ENCODE measurements at regions not wholly inside any gene's neighbourhood (a gene's known extent, or its start where the extent isn't known, plus 50 kb on each side); places are given as distances from the start of the nearest gene placed in this dataset.
"Not testable (repeated sequence)": the region's sequence is repeated elsewhere in the genome, so short reads cannot be mapped to it uniquely, and the experiment has no call there.

DNA sequence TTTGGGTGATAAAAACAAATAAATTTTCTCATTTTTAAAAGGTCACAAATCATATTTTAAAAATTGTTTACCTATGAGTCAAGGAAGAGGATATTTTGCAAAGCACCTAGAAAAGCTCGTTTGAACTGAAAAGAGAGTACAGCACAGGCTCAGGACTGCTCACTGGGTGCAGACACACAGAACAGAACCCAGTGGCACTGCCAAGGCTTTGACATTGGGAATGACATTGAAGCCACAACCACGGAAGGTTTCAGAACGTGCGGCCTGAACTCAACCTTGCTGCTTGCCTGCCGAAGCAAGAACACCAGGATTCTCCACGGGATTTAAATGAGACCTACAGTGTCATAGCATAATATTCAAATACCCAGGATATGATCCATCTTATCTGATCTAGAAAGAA, 597.1 kb upstream of the B3GAT1 start:
- DNase-seq: no peak

DNA sequence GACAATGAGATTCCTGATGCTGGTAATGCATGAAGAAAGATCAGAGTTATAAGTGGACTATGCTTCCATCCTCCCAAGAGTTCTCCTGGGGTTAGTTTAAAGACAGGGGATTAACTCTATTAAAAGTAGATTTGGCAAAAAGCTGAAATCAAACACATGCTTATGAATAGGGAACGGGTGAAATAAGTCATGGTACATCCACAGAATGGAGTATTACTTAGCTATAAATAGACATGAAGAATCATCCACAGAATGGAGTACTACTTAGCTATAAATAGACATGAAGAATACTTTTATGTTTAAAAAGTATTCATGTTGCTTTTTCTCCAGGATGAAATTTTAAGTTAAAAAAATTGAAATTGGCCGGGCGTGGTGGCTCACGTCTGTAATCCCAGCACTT, 596.4 kb upstream of the B3GAT1 start:
- DNase-seq: no peak

DNA sequence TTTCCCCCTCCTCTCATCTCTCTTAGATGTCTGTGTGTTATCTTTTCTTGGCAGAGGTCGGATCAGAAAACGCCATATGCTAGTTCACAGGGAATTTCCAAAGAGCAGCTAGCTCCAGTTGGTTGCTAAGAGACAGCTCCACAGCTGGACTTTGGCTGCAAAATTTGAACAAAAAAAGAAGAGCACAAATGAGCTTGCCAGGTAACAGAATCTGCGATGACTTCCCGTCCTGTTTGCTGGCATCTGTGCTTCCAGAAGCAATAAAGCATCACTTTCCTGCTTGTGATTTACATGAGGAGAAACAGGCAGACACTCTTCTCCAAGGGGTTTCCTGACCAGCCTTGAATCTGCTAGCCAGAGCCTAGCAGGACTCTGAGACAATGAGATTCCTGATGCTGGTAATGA, 596.0 kb upstream of the B3GAT1 start:
- no peak for DNase-seq

DNA sequence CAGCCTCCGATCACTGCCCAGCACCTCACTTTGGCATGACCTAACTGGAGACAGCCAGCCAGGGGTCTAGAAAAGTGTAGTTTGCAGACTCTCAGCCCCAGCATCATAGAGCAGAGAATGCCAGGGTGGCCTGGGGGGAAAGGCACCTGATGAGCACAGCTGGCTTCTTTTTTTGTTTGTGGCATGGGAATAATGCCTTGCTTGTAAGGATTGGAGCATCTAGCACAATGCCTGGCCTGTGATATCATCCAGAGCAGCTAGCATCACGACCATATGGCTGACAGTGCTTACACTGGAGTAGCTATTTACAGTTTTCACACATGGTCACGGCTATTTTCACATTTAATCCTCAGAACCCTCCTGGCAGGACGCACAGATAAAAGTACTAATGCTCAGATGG, 594.8 kb upstream of the B3GAT1 start:
- no peak for DNase-seq

DNA sequence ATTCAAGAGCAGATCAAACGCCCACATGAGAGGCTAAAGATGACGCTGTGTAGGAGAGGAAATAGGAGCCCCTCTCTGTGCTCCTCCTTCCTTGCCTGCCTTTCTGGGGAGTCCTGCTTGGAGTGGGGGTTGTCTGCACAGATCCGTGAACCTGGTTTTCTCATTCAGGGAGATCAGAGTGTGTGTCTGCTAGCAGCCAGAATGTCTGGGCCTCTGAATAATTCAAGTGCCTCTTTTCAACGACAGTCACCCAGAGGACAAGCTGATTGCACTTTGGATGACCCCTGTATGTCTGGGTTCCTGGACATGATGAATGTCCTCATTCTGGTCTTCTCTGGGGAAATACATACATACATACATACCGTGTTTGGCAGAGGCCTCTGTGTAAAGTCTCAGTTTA, 592.5 kb upstream of the B3GAT1 start:
- no peak for DNase-seq

DNA sequence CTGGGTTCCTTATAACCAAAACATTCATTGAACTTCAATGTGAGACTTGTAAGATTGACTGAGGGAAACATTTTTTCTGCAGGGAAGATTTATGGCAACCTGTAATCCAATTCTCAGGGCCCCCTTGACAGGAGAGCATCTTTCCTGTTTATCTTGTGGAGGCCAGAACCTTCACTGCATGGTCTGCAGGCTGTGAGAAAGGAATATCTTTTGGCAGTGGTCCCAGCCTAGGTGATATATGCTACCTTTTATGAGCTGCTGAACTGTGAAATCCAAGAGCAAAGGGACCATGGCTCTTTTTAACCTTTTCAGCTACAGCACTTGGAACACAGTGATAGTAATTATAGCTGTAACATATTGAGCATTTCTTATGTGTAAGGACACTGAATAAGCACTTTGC, 590.2 kb upstream of the B3GAT1 start:
- no peak for DNase-seq

DNA sequence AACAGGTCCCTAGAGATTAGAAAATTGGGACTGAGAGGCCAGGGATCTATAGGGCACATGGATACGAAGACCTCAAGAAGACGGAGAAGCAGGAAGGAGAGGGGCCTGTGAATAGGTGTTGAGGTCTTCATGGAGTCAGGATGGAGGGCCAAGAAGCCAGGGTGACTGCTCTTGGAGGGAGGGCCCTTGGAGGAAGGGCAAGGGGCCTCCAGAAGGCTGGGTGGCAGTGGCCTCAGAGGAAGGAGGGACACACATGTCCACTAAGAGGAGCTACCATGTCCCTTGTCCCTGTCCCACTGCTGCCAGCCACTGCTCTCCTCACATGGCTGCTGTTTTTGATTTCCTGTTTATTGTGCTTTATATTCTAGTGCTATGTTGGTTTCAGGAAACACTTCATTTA, 589.5 kb upstream of the B3GAT1 start:
- DNase-seq: no peak

DNA sequence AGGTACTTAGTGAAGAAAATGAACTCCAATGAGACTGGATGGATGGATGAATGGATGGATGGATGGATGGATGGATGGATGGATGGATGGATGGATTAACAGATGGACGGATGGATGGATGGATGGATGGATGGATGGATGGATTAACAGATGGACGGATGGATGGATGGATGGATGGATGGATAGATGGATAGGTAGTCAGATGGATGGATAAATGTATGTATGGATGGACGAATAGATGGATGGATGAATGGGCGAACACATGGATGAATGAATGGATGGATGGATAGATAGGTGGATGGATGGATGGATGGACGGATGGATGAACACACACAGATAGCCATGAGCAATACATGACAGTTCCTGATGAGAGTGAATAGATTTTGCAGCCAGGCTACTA, 589.0 kb upstream of the B3GAT1 start:
- DNase-seq: not testable (repeated sequence)

DNA sequence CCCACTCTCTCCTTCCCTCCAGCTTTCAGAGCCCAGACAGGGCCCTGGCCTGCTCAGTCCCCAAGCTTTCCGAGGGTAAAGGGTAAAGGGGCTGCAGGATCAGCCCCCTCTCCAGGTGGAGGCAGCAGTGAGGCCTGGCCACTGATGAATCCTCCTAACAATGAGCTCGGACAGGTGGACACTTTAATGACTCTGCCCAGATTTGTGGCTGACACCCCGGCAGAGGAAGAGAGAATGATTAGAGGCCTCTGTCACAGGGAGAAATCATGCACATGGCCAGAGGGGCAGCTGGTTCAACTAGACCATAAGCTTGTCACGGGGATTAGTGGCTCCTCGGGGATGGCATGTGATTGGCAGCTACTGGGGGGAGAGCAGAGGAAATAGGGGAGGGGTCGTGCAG, 587.5 kb upstream of the B3GAT1 start:
- DNase-seq: no peak

DNA sequence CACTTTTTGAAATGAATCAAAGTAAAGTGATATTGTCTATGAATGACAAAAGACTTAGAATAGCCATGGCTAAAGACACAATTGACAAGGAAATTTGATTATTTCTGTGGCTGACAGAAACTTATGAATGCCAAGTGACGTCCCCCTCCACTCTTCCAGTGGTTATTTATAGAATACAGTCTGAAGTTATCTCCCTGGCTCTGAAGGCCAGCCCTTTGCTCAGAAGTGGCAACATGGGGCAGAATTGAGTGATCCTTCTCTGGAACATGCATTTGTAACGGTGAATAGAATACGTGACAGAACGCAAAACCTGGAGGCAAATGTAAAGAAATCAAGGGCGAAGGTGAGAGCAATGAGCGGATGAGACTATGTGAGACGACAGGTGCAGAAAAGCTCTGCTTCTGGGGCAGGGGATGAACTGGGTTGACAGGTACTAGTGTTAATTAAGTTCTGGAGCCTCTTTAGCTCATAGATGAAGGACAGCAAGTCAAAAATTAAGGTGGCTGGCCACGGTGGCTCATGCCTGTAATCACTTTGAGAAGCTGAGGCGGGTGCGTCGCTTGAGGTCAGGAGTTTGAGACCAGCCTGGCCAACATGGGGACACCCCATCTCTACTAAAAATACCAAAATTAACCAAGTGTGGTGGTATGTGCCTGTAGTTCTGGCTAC, 585.7 kb upstream of the B3GAT1 start:
- no peak for DNase-seq

DNA sequence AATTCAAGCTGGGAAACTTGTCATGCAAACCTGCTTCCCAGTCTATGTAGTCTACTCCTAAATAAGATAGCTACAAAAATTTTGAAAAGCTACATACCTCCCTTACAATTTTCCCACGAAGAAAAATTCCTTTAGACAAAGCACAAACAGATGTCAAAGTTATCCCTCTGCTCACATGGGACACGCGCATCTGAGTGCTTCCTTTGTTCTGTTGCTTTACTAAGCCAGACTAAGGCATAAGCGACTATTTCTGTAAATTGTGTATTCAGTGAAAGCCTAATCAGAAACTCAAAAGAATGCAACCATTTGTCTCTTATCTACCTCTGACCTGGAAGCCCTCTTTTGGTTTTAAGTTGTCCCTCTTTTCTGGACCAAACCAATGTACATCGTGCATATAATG, 583.7 kb upstream of the B3GAT1 start:
- no peak for DNase-seq

DNA sequence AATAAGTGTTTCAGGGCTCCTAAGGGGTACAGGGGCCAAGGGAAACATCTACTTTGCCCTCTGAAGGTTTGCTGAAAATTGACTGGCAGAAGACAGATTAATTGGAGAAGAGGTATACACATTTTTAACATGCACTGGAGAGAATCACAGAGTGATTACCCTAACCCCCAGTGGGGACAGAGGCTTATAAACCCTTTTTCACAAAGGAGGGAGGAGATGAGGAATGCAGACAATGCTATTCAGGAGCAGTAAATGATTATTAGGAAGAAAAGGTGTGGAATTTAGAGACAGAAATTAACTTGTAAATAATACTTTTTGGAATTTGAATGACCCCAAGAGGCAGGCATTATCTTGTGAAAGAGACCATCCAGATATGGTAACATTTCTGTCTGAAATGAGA, 582.4 kb upstream of the B3GAT1 start:
- DNase-seq: no peak

DNA sequence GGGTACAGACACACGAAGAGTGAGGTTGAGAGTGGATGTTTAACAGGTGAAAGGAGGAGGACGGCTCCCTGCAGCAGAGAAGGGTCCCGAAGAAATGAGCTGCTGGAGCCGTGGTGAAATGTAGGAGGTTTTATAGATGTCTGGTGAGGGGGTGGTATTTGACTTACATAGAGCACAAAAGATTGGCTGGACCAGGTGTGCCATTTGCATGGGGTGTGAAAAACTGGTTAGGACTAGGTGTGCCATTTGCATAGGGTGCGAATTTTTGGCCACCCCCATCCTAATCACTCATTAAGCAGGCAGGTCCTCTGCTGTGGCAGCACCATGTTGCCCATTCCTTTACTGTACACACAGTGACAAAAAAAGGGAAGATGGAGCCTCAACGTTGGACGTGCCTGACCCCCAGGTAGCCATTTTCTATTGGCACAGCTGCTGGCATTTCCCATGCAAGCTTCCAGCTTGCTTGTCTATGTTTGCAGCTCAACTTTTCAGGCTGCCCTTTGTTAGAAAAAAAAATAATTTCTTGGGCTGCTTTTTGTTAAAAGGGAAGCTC, 581.7 kb upstream of the B3GAT1 start:
- DNase-seq: no peak

DNA sequence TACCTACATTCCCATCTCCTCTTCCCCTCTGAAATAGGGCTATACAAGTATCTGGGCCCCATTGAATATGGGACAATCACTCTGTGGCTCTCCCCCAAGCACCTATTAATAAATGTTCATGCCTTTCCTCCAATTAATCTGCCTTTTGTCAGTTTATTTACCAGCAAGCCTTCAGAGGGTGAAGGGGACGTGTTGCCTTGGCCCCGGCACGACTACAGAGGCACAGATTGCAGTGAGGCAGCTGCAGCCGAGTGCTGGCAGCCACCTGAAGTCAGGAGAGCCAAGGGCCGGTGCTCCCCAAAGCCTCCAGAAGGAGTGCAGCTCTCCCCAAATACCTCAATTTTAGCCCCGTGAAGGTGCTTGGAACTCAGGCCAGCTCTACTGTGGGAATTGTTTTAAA, 580.9 kb upstream of the B3GAT1 start:
- no peak for DNase-seq

DNA sequence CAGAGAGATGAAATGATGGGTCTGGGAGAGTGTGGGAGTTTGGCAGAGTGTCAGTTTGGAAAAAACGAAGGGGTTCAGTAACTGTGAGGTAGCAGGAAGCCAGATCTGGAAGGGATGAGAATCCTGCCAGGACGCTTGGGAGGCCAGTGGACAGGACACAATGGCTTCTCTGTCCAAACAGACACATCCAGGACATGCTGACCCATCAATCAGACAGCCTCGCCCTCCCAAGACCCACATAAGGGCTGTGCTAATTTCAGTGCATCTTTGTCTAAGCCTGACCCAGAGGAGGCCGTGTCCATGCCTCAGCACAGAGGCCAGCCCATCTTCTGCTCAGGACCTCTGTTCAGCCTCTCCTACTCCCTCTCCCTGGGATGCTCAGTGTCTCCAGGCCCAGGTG, 576.5 kb upstream of the B3GAT1 start:
- no peak for DNase-seq

DNA sequence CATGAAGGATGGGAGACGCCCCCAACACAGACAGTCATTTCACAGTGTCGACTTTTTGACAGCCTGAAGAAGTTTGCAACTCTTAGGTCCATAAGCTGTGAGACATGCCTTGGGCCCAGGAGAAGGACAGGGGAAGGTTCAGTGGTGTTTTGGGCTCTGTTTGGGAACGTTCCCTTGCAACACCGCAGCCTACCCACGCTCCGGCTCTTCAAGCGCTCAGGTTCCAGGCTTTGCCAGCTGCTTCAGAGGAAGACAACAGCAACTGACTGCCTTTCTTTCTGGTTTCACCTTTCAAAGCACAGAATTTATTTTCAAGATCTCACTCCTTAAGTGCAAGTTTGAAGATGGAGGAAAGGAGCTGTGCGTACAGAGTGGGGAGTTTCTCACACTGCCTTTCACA, 575.8 kb upstream of the B3GAT1 start:
- DNase-seq: no peak

DNA sequence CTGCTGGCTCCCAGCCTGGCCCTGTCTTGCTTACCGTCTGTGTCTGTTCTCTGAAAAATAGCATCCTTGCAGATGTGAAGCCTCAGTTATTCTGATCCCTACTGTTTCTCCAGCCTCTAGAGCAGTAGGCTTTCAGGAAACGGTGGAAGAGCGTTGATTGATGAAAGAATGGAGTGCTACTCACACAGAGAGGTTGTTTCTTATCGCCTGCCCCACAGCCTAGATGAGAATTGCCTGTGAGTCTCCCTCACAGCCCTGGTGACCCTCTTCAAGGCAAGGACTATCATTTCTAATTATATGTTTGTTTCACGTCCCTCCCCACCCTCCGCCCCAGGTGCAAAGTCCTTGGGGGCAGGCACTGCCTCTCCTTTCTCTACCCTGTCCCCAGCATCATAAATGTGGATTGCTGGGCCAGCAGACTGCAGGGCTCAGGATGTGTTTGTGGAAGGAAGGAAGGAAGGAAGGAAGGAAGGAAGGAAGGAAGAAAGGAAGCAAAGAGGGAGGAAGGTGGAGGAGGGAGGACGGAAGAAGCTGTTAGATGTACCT, 575.3 kb upstream of the B3GAT1 start:
- DNase-seq: no peak

DNA sequence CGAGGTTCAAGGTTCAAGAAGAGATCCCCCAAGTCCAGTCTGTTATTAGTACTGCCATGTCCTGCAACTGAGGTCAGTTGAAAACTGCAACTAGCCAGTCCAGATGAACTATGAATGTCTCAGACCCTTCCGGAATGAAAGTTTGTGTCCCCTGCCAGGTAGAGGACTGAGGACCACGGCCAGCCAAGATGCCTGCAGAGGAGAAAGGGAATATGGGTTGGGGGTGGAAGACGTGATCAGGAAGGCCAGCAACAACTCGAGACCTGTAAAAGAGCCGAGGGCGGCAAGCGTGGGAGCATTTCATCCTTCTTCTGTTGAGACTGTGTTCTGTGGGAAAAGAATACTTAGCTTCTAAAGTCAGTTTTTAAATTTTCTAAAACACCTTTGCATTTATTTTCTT, 572.4 kb upstream of the B3GAT1 start:
- no peak for DNase-seq

DNA sequence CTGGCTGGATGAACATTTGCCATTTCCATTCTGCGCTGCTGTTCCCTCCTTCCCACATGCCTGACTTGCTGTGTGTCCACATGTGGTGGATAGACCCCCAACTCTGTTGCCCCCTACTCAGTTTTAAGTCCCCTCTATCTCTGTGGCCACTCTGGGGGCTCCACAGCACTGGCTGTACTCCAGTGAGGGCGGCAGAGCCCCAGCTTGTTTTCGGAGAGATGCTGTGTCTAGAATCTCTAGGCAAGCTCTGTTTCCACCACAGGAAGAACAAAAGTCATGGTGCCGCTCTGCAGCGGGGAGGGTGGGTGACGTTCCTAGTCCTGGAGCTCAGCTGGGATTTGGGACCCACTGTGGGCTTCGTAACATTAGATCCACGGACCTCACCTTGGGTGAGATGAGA, 570.4 kb upstream of the B3GAT1 start:
- not testable (repeated sequence) for DNase-seq

DNA sequence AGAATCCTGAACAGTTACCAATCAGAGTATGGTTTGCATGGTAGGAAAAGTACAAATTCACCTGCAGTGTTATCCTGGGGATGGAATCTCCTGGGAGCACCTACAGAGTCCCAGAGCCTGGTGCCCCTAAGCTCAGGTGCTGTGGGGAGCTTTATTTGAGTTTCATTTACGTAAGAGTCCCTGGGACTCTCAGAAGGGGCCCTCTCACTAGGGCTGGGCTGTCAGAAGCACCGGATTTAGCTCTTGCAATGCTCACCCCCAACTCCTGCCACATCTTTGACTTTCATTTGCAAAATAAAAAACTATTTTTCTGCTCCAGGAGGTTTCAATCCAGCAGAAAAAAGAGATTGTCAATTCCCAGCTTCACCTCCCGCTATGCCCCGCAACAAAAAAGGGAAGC, 569.8 kb upstream of the B3GAT1 start:
- DNase-seq: no peak

DNA sequence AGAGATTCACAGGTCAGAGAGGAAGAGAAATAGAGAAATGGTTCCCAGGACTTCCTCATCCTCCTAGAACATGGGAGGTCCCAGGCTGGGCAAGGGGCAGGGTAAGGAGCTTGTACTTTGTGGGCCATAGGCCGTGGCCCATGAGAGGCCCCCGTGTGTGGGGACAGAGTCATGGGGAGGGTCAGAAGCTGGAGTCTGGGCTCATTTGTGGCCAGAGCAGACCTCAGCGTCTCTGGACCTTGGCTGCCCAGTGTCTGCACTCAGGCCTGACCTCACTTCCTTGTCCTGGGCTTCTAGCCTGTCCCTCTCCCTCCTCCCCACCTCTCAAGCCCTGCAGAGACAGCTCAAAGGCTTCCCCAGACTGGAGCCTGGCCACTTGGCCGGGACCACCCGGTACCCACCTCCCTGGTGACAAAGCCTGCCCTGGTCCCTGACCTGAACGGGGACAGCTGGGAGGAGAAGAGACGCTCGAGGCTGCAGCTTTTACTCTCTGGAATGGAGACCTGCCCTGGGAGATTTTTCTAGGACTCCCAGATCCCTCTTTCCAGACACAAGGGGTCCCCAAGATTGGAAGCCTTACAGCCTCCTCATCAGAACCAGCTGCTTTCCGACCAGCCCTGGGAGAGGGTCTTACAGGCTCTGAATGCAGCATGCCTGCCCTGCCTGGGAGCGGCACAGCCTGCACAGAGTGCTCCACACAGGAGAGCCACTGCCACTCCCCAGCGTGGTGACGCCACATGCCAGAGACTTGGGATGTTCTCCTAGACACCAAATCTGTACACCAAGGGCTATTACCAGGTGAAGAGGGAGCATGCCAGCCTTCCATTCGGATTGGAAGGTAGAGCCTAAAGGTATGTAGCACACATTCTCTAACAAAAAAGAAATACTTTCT, 569.0 kb upstream of the B3GAT1 start:
- no peak for DNase-seq

DNA sequence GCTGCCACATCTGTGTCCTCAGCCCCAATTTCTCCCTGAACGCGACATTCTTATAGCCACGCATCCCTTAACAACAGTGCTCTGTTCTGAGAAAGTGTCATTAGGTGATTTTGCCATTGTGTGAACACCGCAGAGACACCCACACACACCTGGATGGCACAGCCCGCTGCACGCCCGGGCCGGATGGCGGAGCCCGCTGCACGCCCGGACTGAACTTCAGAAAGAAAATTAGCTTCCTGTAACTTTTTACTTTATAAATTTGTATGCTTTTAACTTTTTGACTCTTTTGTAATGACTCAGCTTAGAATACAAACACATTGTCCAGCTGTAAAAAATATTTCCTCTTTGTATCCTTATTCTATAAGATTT, 567.0 kb upstream of the B3GAT1 start:
- not testable (repeated sequence) for DNase-seq

DNA sequence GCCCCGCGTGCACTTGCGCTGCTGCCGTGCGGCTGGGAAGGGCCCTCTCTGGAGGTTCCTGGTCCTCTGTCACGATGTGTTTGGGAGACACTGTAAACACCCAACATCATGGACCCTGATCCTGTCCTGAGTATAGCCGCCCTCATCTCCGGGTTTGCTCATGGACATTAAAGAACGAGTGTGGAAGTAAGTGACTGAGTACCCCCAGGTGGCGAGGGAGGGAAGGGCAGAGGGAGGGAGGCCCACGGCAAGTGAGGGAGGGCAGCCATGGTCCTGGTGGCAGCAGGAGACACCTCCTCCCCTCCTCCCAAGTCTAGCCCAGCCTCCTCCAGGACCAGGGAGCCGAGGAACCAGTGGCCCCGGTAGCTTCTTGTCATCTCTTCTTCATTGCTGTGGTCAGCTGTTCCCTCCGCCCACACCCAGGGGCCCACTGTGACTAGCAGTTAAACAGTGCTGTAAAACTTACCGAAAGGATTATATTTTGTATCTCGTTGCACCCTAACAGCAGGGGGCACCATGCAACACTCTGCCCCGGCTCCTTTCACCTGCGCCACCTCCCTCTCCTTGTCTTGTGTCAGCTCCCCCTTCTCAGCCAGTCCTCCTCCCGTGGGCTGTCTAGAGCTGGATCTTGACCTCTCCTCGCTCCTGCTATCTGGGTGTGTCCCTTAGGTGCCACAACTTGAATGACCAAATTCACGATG, 566.5 kb upstream of the B3GAT1 start:
- no peak for DNase-seq

DNA sequence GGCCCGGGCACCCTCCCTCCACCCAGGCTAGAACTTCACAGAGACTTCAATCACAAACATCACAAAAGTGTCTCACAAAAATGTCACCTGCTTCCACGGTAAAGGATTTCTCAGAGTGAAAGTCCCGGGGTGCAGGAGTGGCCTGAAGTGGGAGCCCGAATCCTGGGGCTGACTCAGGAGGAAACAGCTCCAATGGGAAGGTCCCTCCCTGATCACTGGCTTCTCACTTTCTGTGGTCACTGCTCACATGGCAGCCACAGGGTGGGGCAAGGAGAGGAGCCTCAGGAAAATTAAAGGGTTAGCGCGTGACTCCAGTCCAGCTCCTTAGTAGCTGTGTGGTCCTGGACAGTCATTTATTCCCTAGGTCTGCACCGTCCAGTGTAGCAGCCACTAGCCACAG, 564.5 kb upstream of the B3GAT1 start:
- no peak for DNase-seq
